ENCODE measurements at regions not wholly inside any gene's neighbourhood (a gene's known extent, or its start where the extent isn't known, plus 50 kb on each side); places are given as distances from the start of the nearest gene placed in this dataset.

DNA sequence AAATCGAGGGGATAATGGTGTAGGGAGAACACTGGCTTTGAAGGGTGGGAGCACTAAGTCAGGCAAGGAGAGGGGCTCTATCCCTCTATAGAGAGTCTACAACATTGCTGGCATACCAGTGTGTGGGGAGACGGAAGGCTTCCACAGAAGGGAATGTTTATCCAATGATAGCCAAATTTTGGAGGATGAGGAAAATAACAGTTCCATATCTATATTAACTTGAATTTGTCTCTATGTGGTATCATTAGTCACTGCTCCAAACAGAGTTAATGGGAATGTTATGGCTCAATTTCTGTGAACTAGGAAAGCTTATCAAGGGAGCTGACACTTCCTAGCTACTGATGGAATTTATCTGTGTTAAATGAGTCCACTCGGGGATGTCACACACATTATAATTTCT, 208.9 kb upstream of the PHACTR1 start:
- TF ChIP-seq POLR2A (IDR thresholded peaks at IDR 0.05; ENCODE audit: low read length) (no peak), GATA1 (IDR thresholded peaks at IDR 0.05; ENCODE audit: low read depth, low read length) (no peak)
